ENCODE measurements at regions not wholly inside any gene's neighbourhood (a gene's known extent, or its start where the extent isn't known, plus 50 kb on each side); places are given as distances from the start of the nearest gene placed in this dataset.

DNA sequence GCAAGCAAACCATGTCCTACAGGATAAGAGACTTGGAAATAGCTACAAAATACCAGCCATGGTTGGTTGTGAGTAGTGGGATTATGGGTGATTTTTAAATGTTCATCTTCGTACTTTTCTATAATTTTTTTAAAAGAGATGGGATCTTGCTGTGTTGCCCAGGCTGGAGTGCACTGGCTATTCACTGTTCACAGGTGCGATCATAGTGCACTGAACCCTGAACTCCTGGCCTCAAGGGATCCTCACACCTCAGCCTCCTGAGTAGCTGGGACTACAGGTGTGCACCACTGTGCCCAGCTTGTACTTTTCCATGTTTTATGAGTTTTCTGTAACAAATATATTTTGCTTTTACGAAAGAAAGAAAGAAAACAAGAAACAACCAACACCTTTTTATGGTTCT is 224.2 kb downstream of the FOXD2 start:
- Histone ChIP-seq H3K4me1 (ENCODE audit: insufficient read depth, low read length) (no peaks in the 10 kb centered on the region), H2BK12ac (ENCODE audit: insufficient read length, low read depth, low read length) (no peak overlapping the region), H3K79me2 (ENCODE audit: insufficient read depth, low read length) (no peaks in the 10 kb centered on the region), H2BK120ac (ENCODE audit: low read depth, low read length, poor library complexity, severe bottlenecking) (no peak overlapping the region), H3K23me2 (ENCODE audit: insufficient read length, low read depth, low read length, poor library complexity, severe bottlenecking) (no peaks in the 10 kb centered on the region), H3K14ac (ENCODE audit: insufficient read depth, low read length) (no peak overlapping the region), H3K4me2 (ENCODE audit: insufficient read depth, insufficient read length, low read length) (no peak overlapping the region), H3T11ph (ENCODE audit: low read length) (no peak overlapping the region), H4K8ac (replicated peaks; ENCODE audit: insufficient read length, low read depth, low read length) (no peak overlapping the region), H2AFZ (ENCODE audit: low read length) (no peak overlapping the region), H2BK20ac (ENCODE audit: low read depth, low read length, poor library complexity, severe bottlenecking) (no peak overlapping the region), H2BK15ac (ENCODE audit: low read depth, low read length) (no peak overlapping the region), H4K20me1 (ENCODE audit: control insufficient read depth, insufficient read depth, insufficient read length) (no peaks in the 10 kb centered on the region), H2AK5ac (ENCODE audit: insufficient read length, low read length) (no peak overlapping the region), H3K9me3 (ENCODE audit: control insufficient read depth, low read depth, low read length) (no peaks in the 10 kb centered on the region), H3K56ac (ENCODE audit: insufficient read length, low read depth, low read length) (no peak overlapping the region), H3K27me3 (ENCODE audit: insufficient read depth, low read length) (no peaks in the 10 kb centered on the region; the same call in 1 of the 2 replicates), H3K23ac (ENCODE audit: insufficient read length, low read depth, low read length) (no peak overlapping the region), H4K5ac (ENCODE audit: insufficient read length, low read depth, low read length) (no peak overlapping the region), H3K79me1 (ENCODE audit: insufficient read depth, low read depth, low read length, poor library complexity, severe bottlenecking) (no peaks in the 10 kb centered on the region), H2BK5ac (ENCODE audit: insufficient read length, low read length) (no peak overlapping the region), H3K4ac (ENCODE audit: low read depth, low read length) (no peak overlapping the region), H3K27ac (ENCODE audit: insufficient read length, low read depth, low read length) (no peak overlapping the region), H4K91ac (ENCODE audit: insufficient read length, low read depth, low read length) (no peak overlapping the region), H3K18ac (ENCODE audit: insufficient read length, low read depth, low read length) (no peak overlapping the region), H3K9ac (ENCODE audit: extremely low read depth, insufficient read length, low read length) (no peak overlapping the region)
- Mint-ChIP-seq H3K4me1 (peaks cover 0 to 5% of the 10 kb centered on the region in 2 experiments; a peak in 1 of 4 replicates), H3K27me3 (ENCODE audit: low read depth) (peaks cover 84% of the 10 kb centered on the region), H3K4me3 (no peak overlapping the region), H3K9me3 (no peaks in the 10 kb centered on the region), H3K36me3 (ENCODE audit: insufficient read depth in 1 of 3, low read depth in 3 of 3) (no peaks in the 10 kb centered on the region), H3K27ac (no peak overlapping the region)
- no CpG with 5 or more reads among the region's 3 CpGs for WGBS (ENCODE audit: extremely low coverage, insufficient read length, low lambda C conversion rate)
- DNase-seq, result no peak
- TF ChIP-seq CTCF (conservative IDR thresholded peaks at IDR 0.05), result no peak

Data from H9 (cell line).